Activated naive CD4-positive, alpha-beta T cell treated with anti-CD3 and anti-CD28 coated beads for 36 hours (primary cell): ENCODE measurements at regions not wholly inside any gene's neighbourhood (a gene's known extent, or its start where the extent isn't known, plus 50 kb on each side); places are given as distances from the start of the nearest gene placed in this dataset.

Experiments used
- CTCF ChIA-PET: fragments of 350-600 bp; sonication (Branson Sonifier 250); formaldehyde crosslinking; loops from one replicate; lab custom pipeline; 2021; ENCODE audit warnings: antibody characterized with exemption; lab: Charles Lee
- DNase-seq: peaks from one replicate; pipeline ENCODE4 v3.0.0-alpha.2; 2020
- H3K27ac Mint-ChIP-seq: one replicate; pipeline ENCODE4 v1.8.0; 2021; ENCODE audit warnings: mild to moderate bottlenecking, mixed read lengths
- H3K27me3 Mint-ChIP-seq: one replicate; pipeline ENCODE4 v1.8.0; 2021; ENCODE audit warnings: low read depth, mixed read lengths
- H3K36me3 Mint-ChIP-seq: one replicate; pipeline ENCODE4 v1.8.0; 2021; ENCODE audit warnings: low read depth, mixed read lengths
- H3K4me1 Mint-ChIP-seq: one replicate; pipeline ENCODE4 v1.8.0; 2021; ENCODE audit warnings: low read depth, mixed read lengths
- H3K4me3 Mint-ChIP-seq: one replicate; pipeline ENCODE4 v1.8.0; 2021; ENCODE audit warnings: mild to moderate bottlenecking, moderate library complexity, mixed read lengths
- H3K9me3 Mint-ChIP-seq: one replicate; pipeline ENCODE4 v1.8.0; 2021; ENCODE audit warnings: mixed read lengths
- intact Hi-C: fragments of 100-400 bp; cut with micrococcal nuclease; formaldehyde crosslinking; loops from one replicate; pipeline ENCODE4 v1.15.1; 2023

DNA sequence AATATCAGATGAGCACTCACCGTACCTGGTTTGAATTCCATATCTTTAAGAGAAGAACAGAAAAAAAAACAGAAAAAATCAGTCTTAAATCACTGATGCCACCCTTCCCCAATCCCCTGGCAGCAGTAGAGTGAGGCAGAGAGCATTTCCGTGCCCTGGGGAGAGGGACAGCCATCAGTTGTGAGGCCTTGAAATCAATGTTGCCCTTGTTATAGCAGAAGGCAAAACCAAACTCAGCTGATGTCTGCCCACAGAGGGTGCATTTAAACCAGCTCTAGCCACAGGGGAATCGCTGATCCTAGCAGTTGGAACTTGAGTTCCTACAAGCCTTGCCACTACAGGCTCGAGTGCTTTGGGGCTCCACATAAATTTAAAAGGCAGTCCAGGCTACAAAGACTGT lies 338.5 kb upstream of the FMR1 start:
- DNase-seq: no peak
- H3K36me3 Mint-ChIP-seq: no peaks in the 10 kb centered on the region
- H3K9me3 Mint-ChIP-seq: no peaks in the 10 kb centered on the region
- H3K4me1 Mint-ChIP-seq: no peaks in the 10 kb centered on the region
- H3K4me3 Mint-ChIP-seq: no peak overlapping the region
- no peaks in the 10 kb centered on the region for H3K27me3 Mint-ChIP-seq
- H3K27ac Mint-ChIP-seq: no peak overlapping the region
- intact Hi-C loops: no loop called here
- CTCF ChIA-PET: no interaction called here

DNA sequence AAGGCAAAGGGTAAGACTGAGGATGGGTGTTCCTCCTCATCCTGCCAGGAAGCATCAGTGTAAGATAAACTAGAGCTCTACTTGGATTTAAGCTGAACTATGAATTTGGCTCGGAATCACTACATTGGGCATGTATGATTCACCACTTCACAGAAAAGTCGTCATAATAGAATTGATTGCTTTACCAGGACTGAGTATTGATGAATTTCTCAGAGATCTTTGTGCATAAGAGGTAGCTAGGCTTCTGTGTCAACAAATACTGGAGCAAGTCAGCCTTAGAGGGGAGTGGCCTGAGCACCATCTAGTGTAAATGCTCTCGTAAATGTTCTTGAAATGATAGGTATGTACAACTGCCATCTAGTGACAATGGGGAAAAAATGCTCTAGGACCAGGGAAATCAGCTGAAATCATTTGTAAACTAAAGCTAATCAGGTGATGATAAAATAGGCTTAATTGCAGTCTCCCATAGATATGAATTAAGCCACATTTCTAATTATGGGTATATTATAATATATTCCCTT lies 309.5 kb upstream of the FMR1 start:
- CTCF ChIA-PET: interaction anchor here (1.3 kb wide), 1 partner anchor 126 kb away, joined by 3 read pairs; no protein-coding TSS in a partner anchor
- intact Hi-C loops: no loop called here
- DNase-seq: no peak
- Mint-ChIP-seq H3K36me3 (no peaks in the 10 kb centered on the region), H3K27ac (no peak overlapping the region), H3K4me3 (no peak overlapping the region), H3K4me1 (no peaks in the 10 kb centered on the region), H3K9me3 (no peaks in the 10 kb centered on the region), H3K27me3 (no peaks in the 10 kb centered on the region)

DNA sequence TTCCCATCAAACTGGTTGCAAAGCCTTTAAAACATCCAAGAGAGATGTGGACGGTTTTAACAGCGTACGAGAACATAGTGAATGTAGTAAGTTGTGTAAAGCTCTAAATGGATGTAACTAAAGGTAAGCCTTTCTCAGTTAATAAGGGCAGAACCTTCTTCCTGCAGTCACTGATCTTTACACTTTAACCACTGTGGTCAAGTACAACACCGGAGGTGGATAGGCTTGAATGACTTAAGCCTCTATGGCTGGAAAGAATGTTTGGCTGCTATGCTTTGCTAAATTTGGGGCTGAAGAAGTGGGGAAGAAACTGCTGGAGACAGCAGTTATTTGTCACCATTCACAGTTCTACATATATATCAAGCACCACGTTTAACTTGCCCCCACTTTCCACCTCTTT lies 285.1 kb upstream of the FMR1 start:
- intact Hi-C loops: no loop called here
- H3K4me3 Mint-ChIP-seq: no peak overlapping the region
- no peaks in the 10 kb centered on the region for H3K27me3 Mint-ChIP-seq
- CTCF ChIA-PET: no interaction called here
- no peak overlapping the region for H3K27ac Mint-ChIP-seq
- no peaks in the 10 kb centered on the region for H3K9me3 Mint-ChIP-seq
- no peaks in the 10 kb centered on the region for H3K36me3 Mint-ChIP-seq
- no peaks in the 10 kb centered on the region for H3K4me1 Mint-ChIP-seq
- no peak for DNase-seq

DNA sequence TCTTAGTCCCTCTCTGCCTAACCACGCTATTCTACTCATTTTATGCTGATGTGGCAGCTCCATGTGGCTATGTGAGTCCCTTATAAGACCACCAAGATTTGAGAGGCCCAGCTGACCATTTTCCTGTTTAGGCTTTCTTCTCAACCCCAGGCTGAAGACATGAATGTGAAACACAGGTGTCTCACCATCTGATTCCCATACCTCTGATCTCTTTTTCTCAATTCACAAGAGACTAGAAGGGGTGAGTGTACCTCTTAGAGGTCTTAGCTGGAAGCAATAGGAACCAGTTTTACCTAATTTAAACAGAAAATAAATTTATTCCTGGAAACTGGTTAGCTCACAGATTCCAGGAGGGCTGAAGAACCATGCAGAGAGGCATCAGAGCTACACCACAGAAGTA lies 276.5 kb upstream of the FMR1 start:
- intact Hi-C loops: no loop called here
- DNase-seq: no peak
- Mint-ChIP-seq H3K36me3 (no peaks in the 10 kb centered on the region), H3K4me1 (no peaks in the 10 kb centered on the region), H3K27me3 (no peaks in the 10 kb centered on the region), H3K4me3 (no peak overlapping the region), H3K9me3 (no peaks in the 10 kb centered on the region), H3K27ac (no peak overlapping the region)
- CTCF ChIA-PET: no interaction called here

DNA sequence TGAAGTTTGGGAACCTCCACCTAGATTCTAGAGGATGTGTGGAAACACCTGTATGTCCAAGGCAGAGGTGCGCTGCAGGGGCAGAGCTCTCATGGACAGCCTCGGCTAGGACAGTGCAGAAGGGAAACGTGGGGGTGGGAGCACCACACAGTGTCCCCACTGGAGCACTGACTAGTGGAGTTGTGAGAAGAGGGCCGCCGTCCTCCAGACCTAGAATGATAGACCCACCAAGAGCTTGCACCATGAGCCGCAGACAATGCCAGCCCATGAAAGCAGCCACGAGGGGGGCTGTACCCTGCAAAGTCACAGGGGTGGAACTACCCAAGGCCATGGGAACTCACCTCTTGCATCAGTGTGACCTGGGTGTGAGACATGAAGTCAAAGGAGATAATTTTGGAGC lies 274.5 kb upstream of the FMR1 start:
- intact Hi-C loops: no loop called here
- no peaks in the 10 kb centered on the region for H3K9me3 Mint-ChIP-seq
- H3K36me3 Mint-ChIP-seq: no peaks in the 10 kb centered on the region

DNA sequence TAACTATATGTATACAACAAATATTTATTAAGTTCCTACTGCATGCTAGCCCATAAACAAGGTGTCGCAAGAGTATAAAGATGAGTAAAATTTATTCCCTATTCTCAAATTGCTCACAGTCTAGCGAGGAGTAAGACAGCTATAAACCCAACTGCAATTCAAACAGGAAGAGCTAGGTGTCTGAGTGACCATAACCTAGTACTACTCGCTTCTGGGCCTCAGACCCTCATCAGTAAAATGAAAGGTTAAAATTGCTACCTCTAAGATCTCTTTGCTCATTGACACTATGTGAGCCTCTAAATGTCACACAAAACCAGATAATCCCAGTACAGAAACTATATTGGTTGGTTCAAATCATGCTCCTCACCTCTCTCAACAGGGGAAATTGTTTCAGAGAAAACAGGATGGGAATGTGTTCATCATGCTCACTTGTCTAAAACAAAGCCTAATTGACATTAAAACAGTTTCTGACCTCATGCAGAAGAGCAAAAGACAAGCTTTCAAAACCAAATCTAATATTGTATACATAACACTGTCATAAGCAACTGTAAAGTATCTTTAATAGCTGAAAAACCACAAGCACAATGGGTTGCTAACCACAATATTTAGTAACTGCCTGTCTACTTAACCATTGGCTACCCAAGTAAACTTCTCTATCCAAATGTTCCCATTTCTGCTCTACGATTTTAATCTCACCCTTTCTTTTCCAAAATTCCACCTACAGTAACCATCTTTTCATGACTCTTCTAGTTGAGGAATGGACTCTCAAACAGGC lies 264.6 kb upstream of the FMR1 start:
- no peaks in the 10 kb centered on the region for H3K4me1 Mint-ChIP-seq
- DNase-seq: no peak
- CTCF ChIA-PET: no interaction called here
- H3K9me3 Mint-ChIP-seq: peaks cover 3% of the 10 kb centered on the region
- no peaks in the 10 kb centered on the region for H3K27me3 Mint-ChIP-seq
- no peak overlapping the region for H3K4me3 Mint-ChIP-seq
- intact Hi-C loops: no loop called here
- H3K36me3 Mint-ChIP-seq: no peaks in the 10 kb centered on the region
- H3K27ac Mint-ChIP-seq: no peak overlapping the region

More for the DNA sequence above, 274.5 kb upstream of the FMR1 start:
- Mint-ChIP-seq H3K4me3 (no peak overlapping the region), H3K4me1 (no peaks in the 10 kb centered on the region), H3K27ac (no peak overlapping the region), H3K27me3 (no peaks in the 10 kb centered on the region)
- CTCF ChIA-PET: no interaction called here
- DNase-seq: no peak

DNA sequence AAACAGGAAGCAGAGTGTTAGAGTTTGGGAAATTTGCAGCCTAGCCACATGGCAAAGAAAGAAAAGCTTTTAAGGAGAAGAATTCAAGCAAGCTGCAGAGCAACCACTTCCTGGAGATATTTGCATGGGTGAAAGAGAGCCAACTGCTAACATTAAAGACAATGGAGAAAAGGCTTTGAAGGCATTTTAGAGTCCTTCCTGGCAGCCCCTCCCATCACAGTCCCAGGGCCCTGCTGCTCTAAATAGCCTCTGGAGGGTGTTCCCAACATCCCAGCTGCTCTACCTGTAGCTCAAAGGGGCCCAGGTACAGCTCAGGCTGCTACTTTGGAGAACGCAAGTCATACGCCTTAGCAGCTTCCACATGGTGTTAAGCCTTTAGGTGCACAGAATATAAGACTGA lies 235.9 kb upstream of the FMR1 start:
- Mint-ChIP-seq H3K36me3 (no peaks in the 10 kb centered on the region), H3K27me3 (peaks cover 2% of the 10 kb centered on the region), H3K4me3 (no peak overlapping the region), H3K4me1 (no peaks in the 10 kb centered on the region), H3K27ac (no peak overlapping the region), H3K9me3 (peaks cover 3% of the 10 kb centered on the region)
- no peak for DNase-seq
- intact Hi-C loops: no loop called here
- CTCF ChIA-PET: no interaction called here

DNA sequence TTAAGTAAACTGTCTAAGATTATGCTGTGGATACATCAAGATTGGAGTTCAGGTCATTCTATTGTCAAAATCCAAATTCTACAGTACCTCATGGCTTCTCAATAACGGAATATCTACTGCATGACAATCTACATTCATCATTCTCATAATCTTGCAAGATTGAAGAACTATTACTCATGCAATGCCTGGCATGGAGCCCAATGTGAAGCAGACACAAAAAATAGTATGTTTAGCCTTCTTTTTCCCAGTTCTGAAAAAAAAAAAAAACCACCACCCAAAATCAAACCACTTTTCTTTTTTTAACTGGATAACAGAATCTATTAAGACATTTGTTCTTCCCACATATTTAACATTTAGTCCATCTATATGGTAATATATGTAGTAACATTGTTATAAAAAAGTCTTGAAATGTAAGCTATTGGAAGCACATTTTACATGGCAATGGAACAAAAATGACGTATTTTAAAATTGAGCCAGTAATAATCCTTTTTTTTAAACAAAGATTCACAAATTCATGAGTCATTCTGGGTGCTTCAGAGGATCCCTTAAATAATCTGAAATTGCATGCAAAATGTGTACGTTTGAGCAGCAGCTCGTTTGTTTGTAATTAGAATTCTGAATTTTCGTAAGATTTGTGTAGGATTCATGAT lies 232.2 kb upstream of the FMR1 start:
- no peaks in the 10 kb centered on the region for H3K36me3 Mint-ChIP-seq
- H3K4me1 Mint-ChIP-seq: no peaks in the 10 kb centered on the region
- CTCF ChIA-PET: no interaction called here
- peaks cover 2% of the 10 kb centered on the region for H3K27me3 Mint-ChIP-seq
- no peak overlapping the region for H3K4me3 Mint-ChIP-seq
- peaks cover 3% of the 10 kb centered on the region for H3K9me3 Mint-ChIP-seq
- intact Hi-C loops: no loop called here
- H3K27ac Mint-ChIP-seq: no peak overlapping the region
- DNase-seq: no peak

DNA sequence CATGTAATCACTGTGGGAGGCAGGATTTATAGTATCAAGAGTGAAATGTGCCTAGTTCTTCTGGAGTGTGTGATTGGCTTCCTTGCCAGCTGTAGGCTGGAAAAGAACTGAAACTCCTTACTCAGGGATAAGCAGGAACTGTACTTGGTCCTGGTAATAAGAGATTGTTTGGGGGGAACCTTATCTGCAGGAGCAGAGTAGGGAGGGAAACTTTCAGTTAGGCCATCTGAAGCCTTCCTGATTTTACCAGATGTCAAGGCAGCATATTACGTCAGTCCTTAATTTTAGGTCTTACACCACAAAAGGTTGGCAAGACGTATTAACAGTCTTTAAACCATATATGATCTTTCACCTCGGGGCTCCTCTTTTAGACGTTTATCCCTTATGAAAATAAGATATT lies 231.5 kb upstream of the FMR1 start:
- intact Hi-C loops: no loop called here
- H3K4me1 Mint-ChIP-seq: no peaks in the 10 kb centered on the region
- DNase-seq: no peak
- H3K27ac Mint-ChIP-seq: no peak overlapping the region
- H3K4me3 Mint-ChIP-seq: no peak overlapping the region
- no peaks in the 10 kb centered on the region for H3K36me3 Mint-ChIP-seq
- H3K9me3 Mint-ChIP-seq: peaks cover 2% of the 10 kb centered on the region
- CTCF ChIA-PET: no interaction called here
- peaks cover 2% of the 10 kb centered on the region for H3K27me3 Mint-ChIP-seq

DNA sequence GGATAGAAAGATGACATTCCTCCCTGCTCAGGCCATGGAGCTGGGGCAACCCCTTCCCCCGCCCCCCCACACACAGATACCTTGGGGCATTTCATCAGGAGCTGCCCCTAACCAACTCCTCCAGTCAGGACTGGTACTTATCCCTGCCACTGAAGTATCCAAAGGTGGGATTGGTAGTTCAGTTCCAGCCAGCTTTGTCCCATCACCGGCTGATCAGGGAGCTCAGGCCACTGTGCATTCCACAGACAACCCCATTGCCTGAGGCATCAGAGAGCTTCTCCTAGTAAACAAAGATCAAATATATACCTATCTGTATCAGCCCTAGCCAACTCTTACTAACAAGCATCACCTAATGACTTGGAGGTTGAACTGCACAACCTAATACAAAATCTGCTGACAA lies 218.2 kb upstream of the FMR1 start:
- Mint-ChIP-seq H3K36me3 (no peaks in the 10 kb centered on the region), H3K9me3 (peaks cover 3% of the 10 kb centered on the region), H3K27ac (no peak overlapping the region), H3K4me3 (no peak overlapping the region), H3K4me1 (no peaks in the 10 kb centered on the region), H3K27me3 (no peaks in the 10 kb centered on the region)
- CTCF ChIA-PET: no interaction called here
- intact Hi-C loops: no loop called here
- DNase-seq: no peak

DNA sequence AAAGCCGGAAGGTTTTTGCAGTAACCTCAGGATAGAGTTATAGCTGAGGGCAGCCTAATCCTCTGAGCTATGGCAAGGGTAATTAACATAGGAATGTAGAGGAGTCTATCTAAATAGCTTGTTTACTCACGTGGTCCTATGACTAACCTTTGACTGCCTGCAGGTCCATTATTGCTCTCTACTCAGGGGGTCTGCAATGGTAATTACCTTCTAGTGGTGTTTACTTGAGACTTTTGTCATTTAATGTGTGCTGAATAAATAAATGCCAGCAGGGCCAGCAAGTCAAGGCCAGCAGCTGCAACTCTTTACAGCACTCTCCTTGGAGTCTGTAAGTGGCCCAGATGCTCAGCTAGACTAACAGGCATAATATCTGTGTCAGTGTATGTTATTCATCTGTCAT lies 212.7 kb upstream of the FMR1 start:
- H3K36me3 Mint-ChIP-seq: no peaks in the 10 kb centered on the region
- H3K27me3 Mint-ChIP-seq: peaks cover 1% of the 10 kb centered on the region
- DNase-seq: no peak
- CTCF ChIA-PET: no interaction called here
- H3K4me3 Mint-ChIP-seq: no peak overlapping the region
- intact Hi-C loops: no loop called here
- H3K9me3 Mint-ChIP-seq: peaks cover 1% of the 10 kb centered on the region
- no peak overlapping the region for H3K27ac Mint-ChIP-seq
- no peaks in the 10 kb centered on the region for H3K4me1 Mint-ChIP-seq

DNA sequence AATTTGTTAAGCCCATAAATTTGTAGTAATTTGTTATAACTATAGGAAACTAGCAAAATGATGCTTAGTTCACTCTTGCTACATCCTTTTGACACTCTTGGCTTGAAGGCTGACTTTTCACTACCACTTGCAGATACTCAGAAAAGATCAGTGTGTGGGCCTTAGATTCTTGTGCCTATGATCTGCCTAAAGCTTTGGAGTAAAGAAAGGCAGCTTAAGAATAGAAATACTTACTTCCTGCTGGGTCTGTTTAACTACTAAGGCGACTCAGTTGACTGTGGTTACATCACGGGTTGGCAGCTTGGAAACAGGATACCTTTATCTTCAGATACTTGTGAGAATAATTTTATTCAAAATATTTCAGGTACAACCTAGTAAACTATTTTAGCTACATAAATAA lies 201.4 kb upstream of the FMR1 start:
- intact Hi-C loops: no loop called here
- H3K27ac Mint-ChIP-seq: no peak overlapping the region
- no peaks in the 10 kb centered on the region for H3K36me3 Mint-ChIP-seq
- CTCF ChIA-PET: no interaction called here
- no peaks in the 10 kb centered on the region for H3K4me1 Mint-ChIP-seq
- H3K27me3 Mint-ChIP-seq: no peaks in the 10 kb centered on the region
- H3K4me3 Mint-ChIP-seq: no peak overlapping the region
- no peak for DNase-seq
- H3K9me3 Mint-ChIP-seq: no peaks in the 10 kb centered on the region

DNA sequence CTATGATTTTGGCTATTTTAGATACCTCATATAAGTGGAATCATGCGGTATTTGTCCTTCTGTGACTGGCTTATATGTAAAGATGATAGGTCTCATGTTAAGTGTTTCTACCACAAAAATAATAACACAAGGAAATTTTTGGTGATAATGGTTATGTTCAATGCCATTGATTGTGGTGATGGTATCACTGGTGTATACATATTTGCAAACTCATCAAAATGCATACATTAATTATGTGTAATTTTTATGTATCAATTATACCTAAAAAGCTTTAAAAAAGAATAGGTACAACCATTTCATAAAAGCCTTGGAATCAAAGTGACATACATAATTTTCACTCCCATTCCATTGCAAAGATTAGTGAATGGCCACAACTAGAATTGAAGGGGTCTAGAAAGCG lies 178.3 kb upstream of the FMR1 start:
- DNase-seq: no peak
- Mint-ChIP-seq H3K4me1 (peaks cover 10% of the 10 kb centered on the region), H3K36me3 (no peaks in the 10 kb centered on the region), H3K4me3 (no peak overlapping the region), H3K27ac (no peak overlapping the region), H3K9me3 (no peaks in the 10 kb centered on the region), H3K27me3 (no peaks in the 10 kb centered on the region)
- intact Hi-C loops: no loop called here
- CTCF ChIA-PET: no interaction called here
